ENCODE measurements at regions not wholly inside any gene's neighbourhood (a gene's known extent, or its start where the extent isn't known, plus 50 kb on each side); places are given as distances from the start of the nearest gene placed in this dataset.
"Not testable (repeated sequence)": the region's sequence is repeated elsewhere in the genome, so short reads cannot be mapped to it uniquely, and the experiment has no call there.

DNA sequence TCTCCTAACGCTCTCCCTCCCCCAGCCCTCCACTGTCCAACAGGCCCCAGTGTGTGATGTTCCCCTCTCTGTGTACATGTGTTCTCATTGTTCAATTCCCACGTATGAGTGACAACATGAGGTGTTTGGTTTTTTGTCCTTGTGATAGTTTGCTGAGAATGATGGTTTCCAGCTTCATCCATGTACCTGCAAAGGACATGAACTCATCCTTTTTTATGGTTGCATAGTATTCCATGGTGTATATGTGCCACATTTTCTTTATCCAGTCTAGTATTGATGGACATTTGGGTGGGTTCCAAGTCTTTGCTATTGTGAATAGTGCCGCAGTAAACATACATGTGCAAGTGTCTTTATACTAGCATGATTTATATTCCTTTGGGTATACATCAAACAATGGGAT is 347.4 kb downstream of the MAGEE1 start:
- H3K4me3 ChIP-seq (replicated peaks; ENCODE audit: insufficient read depth, low read length); DNase-seq (ENCODE audit: low read depth in 1 of 2, low spot score in 1 of 2); H3K27ac ChIP-seq (replicated peaks); H3K27me3 ChIP-seq (ENCODE audit: insufficient read depth, poor library complexity, severe bottlenecking): not testable (repeated sequence)

- Histone ChIP-seq H3K4me3 (replicated peaks; ENCODE audit: insufficient read depth, low read length) (no peak overlapping the region), H3K27me3 (ENCODE audit: insufficient read depth, poor library complexity, severe bottlenecking) (no peaks in the 10 kb centered on the region), H3K27ac (replicated peaks) (no peak overlapping the region)
- DNase-seq (ENCODE audit: low read depth in 1 of 2, low spot score in 1 of 2) = no peak
- TF ChIP-seq SPI1 (IDR thresholded peaks at IDR 0.05; ENCODE audit: borderline replicate concordance, low read depth) (no peak), POLR2AphosphoS5 (IDR thresholded peaks at IDR 0.05; ENCODE audit: low read depth) (no peak), GABPA (IDR thresholded peaks at IDR 0.05; ENCODE audit: low read depth) (no peak), CTCF (IDR thresholded peaks at IDR 0.05; ENCODE audit: insufficient read depth, low read length) (no peak)
- TF ChIP-seq, protein P1, sequence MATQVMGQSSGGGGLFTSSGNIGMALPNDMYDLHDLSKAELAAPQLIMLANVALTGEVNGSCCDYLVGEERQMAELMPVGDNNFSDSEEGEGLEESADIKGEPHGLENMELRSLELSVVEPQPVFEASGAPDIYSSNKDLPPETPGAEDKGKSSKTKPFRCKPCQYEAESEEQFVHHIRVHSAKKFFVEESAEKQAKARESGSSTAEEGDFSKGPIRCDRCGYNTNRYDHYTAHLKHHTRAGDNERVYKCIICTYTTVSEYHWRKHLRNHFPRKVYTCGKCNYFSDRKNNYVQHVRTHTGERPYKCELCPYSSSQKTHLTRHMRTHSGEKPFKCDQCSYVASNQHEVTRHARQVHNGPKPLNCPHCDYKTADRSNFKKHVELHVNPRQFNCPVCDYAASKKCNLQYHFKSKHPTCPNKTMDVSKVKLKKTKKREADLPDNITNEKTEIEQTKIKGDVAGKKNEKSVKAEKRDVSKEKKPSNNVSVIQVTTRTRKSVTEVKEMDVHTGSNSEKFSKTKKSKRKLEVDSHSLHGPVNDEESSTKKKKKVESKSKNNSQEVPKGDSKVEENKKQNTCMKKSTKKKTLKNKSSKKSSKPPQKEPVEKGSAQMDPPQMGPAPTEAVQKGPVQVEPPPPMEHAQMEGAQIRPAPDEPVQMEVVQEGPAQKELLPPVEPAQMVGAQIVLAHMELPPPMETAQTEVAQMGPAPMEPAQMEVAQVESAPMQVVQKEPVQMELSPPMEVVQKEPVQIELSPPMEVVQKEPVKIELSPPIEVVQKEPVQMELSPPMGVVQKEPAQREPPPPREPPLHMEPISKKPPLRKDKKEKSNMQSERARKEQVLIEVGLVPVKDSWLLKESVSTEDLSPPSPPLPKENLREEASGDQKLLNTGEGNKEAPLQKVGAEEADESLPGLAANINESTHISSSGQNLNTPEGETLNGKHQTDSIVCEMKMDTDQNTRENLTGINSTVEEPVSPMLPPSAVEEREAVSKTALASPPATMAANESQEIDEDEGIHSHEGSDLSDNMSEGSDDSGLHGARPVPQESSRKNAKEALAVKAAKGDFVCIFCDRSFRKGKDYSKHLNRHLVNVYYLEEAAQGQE (IDR thresholded peaks at IDR 0.05; ENCODE audit: insufficient replicate concordance, low read depth) = no peak
Observed at GRCh38 chrX:76796311-76796710, 368.8 kb downstream of the MAGEE1 start.

- Histone ChIP-seq H3K27me3 (ENCODE audit: insufficient read depth, poor library complexity, severe bottlenecking) (no peaks in the 10 kb centered on the region), H3K27ac (replicated peaks) (no peak overlapping the region), H3K4me3 (replicated peaks; ENCODE audit: insufficient read depth, low read length) (no peak overlapping the region)
- no peak for DNase-seq (ENCODE audit: low read depth in 1 of 2, low spot score in 1 of 2)
- TF ChIP-seq POLR2AphosphoS5 (IDR thresholded peaks at IDR 0.05; ENCODE audit: low read depth) (no peak), CTCF (IDR thresholded peaks at IDR 0.05; ENCODE audit: insufficient read depth, low read length) (no peak), SPI1 (IDR thresholded peaks at IDR 0.05; ENCODE audit: borderline replicate concordance, low read depth) (no peak), GABPA (IDR thresholded peaks at IDR 0.05; ENCODE audit: low read depth) (no peak)
- TF ChIP-seq, protein P1 (IDR thresholded peaks at IDR 0.05; ENCODE audit: insufficient replicate concordance, low read depth) = no peak
Observed at GRCh38 chrX:76802708-76803107, 375.2 kb downstream of the MAGEE1 start.

DNA sequence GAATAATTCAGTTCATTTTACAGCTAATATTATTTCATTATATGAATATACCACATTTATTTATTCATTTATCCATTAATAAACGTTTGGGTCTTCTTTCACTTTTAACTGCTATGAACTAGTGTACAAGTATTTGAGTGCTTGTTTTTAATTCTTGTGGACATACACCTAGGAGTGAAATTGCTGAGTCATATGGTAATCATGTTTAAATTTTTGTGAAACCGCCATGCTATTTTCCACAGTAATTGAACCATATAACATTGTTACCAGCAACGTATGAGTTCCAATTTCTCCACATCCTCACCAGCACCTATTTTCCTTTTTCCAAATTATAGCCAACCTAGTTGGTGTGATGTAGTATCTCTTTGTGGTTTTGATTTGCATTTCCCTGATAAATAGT is 388.2 kb downstream of the MAGEE1 start:
- no peak for DNase-seq (ENCODE audit: low read depth in 1 of 2, low spot score in 1 of 2)
- Histone ChIP-seq H3K4me3 (replicated peaks; ENCODE audit: insufficient read depth, low read length) (no peak overlapping the region), H3K27me3 (ENCODE audit: insufficient read depth, poor library complexity, severe bottlenecking) (no peaks in the 10 kb centered on the region), H3K27ac (replicated peaks) (no peak overlapping the region)
- TF ChIP-seq CTCF (IDR thresholded peaks at IDR 0.05; ENCODE audit: insufficient read depth, low read length) (no peak), SPI1 (IDR thresholded peaks at IDR 0.05; ENCODE audit: borderline replicate concordance, low read depth) (no peak), POLR2AphosphoS5 (IDR thresholded peaks at IDR 0.05; ENCODE audit: low read depth) (no peak), GABPA (IDR thresholded peaks at IDR 0.05; ENCODE audit: low read depth) (no peak)
- TF ChIP-seq, protein P1 (IDR thresholded peaks at IDR 0.05; ENCODE audit: insufficient replicate concordance, low read depth) = no peak

- H3K27me3 ChIP-seq (ENCODE audit: insufficient read depth, poor library complexity, severe bottlenecking); H3K4me3 ChIP-seq (replicated peaks; ENCODE audit: insufficient read depth, low read length); DNase-seq (ENCODE audit: low read depth in 1 of 2, low spot score in 1 of 2); H3K27ac ChIP-seq (replicated peaks): not testable (repeated sequence)
Observed at GRCh38 chrX:76817279-76817678, 389.8 kb downstream of the MAGEE1 start.
